IPS DF 4.7 (cell line): ENCODE measurements at regions not wholly inside any gene's neighbourhood (a gene's known extent, or its start where the extent isn't known, plus 50 kb on each side); places are given as distances from the start of the nearest gene placed in this dataset.
"Not testable (repeated sequence)": the region's sequence is repeated elsewhere in the genome, so short reads cannot be mapped to it uniquely, and the experiment has no call there.

Experiments used
- DNase-seq: peaks from one replicate; pipeline ENCODE4 v3.0.0-alpha.2; 2013; ENCODE audit warnings: low spot score; ENCODE audit errors: extremely low read depth

DNA sequence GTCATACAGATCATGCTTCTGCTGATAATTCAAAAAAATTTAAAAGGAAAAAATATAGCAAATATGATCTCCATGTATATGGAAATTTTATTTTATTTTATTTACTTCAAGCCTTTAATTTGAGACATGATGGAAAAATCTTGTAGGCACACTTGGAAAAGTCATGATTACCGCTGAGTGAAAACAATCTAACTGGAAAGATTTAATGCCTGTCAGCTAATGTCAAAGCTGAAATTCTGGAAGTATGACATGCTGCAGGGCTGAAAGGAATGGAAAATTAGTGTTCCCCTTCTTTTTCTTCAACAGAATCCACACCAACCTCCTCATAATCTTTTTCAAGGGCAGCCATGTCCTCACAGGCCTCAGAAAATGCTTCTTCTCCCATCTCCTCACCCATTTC is 58.2 kb downstream of the RPRM start:
- DNase-seq = no peak

DNA sequence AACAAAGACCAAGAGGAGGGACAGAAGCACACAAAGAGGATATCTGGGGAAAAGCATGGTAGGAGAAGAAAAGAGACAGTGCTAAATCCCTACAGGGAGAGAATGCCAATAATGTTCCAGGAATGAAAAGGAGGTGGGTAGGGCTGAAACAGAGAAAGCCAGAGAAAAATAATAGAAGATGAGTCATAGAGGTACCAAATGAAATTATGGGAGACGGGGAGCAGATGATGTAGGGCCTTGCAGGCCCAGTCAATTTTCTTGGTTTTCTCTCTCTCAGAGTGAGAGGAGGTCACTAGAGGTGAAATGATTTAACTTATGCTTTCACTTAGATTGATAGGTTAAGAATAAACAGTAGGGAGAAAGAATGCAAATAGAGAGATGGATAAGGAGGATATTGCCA is 61.5 kb downstream of the RPRM start:
- DNase-seq = no peak

DNA sequence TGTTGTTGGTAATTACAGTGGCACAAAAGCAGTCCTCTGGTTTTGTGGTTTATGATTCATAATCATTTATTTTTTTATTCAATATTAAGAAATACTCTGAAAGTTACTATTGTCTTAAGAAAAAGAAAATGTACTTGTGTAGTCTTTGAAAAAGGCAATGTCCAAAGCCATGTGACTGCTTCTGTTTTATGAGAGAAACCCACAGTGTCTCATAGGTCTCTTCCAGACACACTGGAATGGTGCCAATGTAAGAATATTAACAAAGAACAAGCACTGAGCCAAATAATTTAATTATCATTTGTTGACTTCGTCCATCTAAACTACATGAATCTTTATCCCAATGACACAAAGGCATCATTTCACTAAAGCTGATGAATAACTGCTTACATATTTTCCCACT is 62.5 kb downstream of the RPRM start:
- DNase-seq = no peak

DNA sequence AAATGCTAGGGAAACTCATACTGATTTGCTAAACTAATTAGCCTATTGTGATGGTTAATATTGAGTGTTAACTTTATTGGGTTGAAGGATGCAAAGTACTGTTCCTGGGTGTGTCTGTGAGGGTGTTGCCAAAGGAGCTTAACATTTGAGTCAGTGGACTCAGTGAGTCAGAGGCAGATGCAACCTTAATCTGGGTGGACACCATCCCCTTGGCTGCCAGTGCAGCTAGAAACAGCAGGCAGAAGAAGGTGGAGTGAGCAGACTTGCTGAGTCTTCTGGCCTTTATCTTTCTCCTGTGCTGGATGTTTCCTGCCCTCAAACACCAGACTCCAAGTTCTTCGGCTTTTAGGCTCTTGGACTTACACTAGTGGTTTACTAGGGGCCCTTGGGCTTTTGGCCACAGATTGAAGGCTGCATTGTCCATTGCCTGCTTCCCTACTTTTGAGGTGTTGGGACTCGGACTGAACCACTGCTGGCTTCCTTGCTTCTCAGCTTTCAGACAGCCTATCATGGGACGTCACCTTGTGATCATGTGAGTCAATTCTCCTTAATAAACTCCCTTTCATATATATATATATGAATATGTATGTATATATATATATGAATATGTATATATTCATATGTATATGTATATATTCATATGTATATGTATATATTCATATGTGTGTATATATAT is 69.7 kb downstream of the RPRM start:
- no peak for DNase-seq

DNA sequence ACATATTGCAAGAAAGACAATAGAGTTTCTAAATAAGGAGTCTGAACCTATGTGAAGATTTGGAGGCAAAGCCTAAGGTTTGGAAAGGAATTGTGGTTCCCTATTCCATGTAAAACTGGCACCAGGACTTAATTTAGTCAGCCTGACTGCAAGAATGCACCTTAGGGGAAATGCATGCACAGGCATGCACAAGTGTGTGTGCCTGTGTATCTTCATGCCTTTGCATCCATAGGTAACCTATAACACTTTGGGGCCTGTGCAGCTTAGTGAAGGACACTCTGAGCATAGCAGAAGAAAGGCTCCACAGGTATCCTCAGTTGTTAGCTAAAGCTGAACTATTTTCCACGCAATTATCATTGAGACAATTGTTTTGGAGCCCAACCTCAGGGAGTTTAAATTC is 73.4 kb downstream of the RPRM start:
- DNase-seq = no peak

DNA sequence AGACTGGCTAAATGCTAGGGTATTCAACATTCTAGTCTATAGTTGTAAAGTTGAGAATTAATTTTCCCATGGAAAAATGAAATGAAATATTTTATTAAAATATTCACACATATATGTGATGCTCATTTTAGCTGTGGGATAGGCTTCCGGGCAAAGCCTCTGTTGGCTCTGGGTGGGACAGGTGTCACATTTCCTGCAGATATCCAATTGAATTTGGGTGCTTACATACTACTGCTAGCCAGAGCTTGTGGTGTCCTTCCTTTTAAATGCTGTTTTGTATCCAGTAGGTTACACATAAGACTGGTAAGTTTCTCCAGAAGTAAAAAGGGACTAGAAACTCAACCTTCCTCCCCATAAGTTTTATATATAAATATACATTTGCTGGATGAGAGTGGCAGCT is 73.8 kb downstream of the RPRM start:
- DNase-seq = no peak

DNA sequence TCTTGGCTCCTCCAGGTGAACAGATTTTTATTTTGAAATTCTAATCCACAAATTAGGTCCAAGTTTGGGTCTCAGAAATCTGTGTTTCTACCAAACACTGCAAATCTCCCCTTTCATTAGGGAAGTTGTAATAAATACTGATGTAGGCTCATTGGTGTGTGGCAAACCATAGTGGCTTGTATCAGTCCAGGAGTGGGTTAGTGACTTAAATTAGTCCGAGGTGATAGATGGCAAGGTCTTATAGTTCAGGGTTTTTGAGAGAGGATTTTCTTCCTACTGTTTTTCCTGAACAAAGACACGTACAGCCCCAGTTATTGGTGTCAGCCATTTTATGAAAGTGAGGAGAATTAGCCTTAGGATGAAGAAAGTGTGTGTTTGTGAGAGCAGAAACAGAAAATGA is 74.6 kb downstream of the RPRM start:
- no peak for DNase-seq

DNA sequence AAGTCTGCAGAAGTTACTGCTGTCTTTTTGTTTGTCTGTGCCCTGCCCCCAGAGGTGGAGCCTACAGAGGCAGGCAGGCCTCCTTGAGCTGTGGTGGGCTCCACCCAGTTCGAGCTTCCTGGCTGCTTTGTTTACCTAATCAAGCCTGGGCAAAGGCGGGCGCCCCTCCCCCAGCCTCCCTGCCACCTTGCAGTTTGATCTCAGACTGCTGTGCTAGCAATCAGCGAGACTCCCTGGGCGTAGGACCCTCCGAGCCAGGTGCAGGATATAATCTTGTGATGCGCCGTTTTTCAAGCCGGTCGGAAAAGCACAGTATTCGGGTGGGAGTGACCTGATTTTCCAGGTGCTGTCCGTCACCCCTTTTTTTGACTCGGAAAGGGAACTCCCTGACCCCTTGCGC is 75.2 kb downstream of the RPRM start:
- DNase-seq = not testable (repeated sequence)

DNA sequence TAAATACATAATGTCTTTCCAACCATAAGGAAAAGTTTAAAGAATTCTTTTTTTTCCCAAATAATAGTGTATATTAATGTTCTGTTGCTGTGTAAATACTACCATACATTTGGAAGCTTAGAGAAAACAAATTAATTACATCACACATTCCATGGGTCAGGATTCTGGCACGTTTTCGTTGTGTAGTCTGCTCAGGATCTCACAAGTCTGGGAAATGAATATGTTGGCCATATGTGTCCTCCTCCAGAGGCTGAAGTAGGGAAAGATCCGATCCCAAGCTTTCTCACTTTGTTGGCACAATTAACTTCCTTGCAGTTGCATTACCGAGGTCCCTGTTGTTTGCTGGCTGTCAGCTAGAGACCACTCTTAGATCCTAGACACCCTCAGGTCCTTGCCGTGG is 83.9 kb downstream of the RPRM start:
- DNase-seq = no peak

DNA sequence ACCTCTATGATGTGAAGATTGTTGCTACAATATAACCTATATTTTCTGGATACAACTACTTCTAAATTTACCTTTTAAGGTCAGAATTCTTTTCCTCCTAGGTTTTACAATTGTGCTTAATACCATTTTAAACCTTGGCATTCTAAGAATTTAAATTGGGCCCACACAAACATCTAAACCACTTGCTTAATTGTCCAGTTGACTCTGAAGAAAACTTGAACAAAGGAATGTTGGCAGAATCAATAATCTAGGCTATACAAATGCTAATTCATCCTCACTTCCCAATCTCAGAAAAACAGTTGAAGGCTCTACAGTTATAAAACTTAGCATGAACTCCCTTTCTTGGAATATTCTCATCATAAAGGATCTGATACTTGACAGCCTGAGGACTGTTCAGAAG is 84.3 kb downstream of the RPRM start:
- DNase-seq = no peak

DNA sequence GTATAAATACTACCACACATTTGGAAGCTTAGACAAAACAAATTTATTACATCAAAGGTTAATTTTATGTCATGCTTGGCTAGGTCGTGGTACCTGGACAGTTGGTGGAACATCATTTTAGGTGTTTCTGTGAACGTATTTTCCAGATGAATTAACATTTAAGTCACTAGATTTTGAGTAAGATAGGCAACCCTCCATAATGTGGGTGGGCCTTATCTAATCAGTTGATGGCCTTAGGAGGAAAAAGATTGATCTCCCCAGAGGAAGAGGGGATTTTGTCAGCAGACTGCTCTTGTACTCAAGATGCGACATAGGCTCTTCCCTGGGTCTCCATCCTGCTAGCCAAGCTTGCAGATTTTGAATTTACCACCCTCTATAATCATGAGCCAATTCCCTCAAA is 85.0 kb downstream of the RPRM start:
- DNase-seq = no peak

DNA sequence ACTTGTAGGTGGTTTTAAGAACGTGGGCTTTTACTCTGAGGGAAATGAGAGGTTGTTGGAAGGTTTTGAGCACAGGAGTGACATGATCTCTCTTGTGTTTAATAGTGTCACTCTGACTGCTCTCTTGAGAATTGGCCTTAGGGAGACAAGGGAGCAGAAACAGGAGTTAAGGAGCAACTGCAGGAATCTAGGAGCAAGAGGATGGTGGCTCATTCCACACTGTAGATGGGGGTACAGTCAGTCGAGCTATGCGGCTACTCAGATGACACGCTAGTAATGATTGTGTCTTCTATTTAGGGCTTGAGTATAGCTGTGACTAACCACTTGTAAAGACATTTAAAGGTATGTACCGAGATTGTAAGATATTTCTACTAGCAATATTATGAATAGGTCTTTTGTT is 87.4 kb downstream of the RPRM start:
- DNase-seq = no peak

DNA sequence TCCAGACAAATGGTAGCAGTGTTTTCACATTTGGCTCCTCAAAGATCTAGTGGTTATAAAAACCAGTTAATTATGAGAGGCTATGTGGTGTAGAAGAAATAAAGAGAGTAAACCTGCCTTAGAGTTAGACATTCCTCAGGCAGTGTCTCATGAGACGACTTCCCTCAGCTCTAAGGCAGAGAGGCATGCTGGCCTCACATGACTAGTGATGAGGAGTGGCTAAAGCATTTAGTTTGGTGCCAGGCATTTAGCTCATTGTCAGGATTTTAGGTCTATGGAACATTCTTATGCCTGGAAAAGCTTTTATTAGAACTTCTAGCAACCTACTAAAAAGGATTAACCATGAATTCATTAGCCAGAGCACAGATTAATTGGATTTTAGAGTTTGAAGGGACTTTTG is 90.3 kb downstream of the RPRM start:
- no peak for DNase-seq

DNA sequence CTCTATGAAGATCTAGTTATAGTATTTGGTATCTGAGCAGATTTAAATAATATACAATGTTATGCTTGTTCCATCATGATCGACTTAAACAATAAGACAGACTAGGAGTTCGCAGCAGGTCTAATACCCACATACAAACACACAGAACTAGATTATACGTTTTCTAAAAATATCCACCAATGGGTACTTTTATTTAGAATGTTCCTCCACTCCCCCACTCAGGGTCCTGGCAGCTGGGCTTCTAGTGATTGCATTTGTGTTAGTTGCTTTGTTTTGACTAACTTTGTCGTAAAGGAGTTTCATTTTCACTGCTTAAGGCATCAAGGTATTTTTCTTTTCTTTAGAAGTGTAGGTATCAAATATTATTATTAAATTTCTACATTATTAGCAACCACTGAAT is 91.4 kb downstream of the RPRM start:
- no peak for DNase-seq

DNA sequence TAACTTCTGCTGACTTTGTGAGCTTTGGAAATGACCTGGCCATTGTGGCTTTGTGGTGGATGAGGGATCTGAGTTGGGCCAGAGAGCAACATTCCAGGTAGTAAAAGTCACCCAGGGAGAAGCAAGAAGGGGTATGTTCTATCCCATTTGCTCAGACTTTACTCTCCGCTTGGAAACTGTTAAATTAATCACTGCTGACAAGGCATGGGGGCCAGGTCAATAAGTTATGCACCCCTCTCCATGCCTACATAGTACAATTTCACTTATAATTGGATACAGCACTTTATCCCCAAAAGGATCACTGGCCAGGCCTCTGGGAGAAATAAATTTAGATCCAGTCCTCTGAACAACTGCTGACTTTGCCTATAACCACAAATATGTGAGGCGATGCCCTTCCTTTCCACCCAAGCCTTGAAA is 92.1 kb downstream of the RPRM start:
- DNase-seq = no peak

DNA sequence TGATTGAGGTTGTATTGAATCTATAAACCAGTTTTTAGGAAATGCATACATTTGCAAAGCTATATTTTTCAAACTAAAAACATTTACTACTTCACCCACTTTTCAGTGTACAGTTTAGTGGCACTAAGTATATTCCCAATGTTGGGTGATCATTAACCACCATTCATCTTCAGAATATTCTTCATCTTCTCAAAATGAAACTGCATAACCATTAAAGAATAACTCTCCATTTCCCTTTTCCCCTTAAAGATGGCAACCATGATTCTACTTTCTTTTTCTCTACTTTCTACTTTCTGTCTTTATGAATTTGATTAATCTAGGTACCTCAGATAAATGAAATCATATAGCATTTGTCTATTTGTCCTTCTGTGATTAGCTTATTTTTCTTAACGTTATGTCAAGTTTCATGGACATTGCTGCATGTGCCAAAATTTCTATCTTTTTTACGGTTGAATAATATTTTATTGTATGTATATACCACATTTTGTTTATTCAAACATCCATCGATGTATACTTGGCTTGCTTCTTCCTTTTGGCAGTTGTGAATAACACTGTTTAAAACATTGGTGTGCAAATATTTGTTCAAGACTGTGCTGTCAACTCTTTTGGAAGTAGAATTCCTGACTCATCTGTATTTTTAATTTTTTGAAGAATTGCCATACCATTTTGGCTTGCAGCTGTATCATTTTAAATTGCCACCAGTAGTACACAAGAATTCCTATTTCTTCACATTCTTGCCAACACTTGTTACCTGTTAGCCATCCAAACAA is 104.9 kb downstream of the RPRM start:
- DNase-seq = no peak

DNA sequence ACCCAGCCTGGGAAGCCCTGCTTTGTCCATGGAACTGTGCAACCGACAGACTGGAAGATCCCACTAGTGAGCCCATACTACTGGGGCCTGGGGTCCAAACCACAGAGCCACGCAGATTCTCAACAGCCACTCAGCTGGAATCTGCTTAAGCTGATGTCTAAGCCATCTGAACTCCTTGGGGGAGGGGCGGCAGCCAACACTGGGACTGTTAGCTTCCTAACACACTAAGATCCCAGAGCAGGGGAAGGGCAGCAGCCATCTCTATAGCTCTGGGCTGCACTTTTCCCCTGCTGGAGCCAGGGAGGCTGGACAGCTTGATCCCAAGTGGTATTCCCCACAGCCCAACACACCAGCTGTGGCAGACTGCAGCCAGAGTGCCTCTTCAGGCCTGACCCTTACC is 118.3 kb downstream of the RPRM start:
- no peak for DNase-seq

DNA sequence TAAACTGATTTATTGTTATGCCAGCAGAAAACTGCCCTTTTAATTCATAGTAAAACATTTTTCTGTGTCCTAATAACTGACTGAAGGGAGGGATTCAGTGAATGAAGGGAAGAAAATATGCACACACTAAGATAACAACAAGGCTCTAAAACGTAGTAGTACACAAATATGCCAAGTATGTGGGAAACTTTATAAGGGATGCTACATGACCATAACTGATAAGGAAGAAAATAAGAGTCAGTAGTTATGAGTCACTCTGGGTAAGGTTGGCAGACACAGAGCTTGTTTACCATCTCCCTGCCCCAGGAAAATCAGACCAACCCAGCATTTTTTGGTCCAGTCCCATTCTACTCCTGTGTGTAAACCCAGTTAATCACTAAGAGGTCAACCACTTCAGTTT is 124.2 kb downstream of the RPRM start:
- no peak for DNase-seq

DNA sequence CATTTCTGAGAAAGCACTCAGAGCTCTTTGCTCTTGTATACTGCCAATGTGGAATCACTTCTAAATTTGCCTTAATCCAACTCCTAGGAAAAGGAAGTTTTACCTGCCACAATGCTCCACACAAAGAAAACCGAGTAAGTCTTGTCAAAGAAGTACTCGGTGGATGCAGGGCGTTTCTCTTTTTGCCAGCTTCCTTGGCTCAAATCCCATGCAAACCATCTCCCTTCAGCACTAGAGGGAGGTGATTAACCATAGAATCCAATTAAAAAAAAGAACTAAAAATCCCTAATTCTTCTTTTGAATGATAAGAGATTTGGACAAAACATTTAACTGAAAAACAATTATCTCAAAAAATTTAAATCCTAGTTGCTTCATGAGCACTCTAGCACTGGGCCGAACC is 129.0 kb downstream of the RPRM start:
- no peak for DNase-seq

DNA sequence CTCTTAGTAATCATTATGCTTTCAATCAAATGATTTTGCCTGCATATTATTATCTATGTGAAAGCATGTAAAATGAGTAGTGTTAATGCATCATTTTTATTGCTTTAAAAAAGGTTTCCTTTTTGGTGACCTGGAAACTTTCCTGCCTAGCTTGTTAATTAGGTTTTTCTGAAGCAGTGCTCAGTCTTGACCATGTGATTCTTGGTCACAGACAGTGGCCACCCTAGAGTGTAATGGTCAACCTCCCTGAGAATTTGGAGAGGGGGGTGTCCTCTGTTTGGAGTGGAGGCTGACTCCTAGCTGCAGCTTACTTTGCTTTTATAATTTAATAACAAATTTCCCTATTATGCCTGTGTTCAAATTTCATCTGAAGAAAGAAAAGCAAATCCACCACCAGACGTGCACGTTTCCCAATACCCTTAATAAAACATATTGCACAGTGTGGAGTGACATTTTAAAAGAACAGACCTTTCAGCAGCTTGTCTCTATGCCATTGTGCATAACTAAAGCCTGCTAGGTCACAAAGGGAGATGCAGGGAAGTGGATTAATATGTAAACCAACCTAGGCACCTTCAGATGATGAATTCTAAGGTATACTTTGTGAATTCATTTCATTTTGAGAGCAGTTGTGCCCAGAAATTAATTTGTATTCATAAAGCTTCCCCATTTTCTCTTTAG is 130.6 kb downstream of the RPRM start:
- no peak for DNase-seq

DNA sequence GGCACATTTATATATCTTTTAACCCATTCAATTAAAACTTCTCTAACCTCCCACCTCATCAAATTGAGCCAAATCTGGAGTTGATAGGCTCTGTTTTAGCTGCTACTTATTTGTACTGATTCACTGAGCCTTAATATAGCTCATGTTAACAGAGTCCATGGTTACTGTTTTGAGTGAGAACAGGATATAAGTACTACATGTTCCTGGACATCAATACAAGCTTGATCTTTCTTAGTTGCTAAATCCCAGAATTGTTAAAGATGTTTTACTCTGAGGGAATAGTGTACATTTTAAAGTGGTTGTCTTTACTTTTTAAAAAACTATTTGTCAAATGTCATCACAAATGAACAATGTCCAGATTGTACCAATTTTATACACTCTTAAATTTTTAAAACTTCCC is 157.7 kb downstream of the RPRM start:
- no peak for DNase-seq

DNA sequence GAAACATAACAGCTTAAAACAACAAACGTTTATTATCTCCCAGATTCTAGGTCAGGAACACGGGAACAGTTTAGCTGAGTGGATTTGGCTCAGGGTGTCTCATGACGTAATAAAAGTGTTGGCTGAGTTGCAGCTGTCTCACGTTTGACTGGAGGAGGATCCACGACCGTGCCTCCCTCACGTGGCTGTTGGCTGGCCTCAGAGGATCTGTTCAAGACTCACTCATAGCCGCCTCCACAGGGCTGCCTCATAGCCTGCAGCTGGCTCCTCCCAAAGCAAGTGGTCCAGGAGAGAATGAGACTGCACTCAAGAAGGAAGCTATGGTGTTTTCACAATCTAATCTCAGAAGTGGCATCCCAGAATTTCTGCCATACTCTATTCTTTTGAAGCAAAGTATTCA is 167.1 kb downstream of the RPRM start:
- no peak for DNase-seq

DNA sequence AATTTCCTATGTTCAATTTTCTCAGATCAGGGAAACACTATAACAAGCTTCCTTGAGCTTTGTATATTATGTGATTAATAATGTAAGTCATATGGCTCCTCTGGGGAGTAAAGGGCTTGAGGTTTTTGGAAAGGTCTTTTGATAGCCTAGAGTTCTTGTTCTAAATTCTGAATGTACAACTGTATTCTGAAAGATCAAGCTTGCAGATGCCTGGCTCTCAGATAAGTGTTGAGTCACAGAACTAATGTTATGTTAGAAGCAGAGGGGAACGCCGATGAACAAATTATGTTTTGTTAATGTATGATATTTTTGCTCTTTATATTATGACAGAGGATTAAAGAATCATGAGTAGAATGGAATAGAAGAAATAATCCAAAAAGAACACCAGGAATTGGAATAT is 170.1 kb downstream of the RPRM start:
- no peak for DNase-seq
